LoVo (cell line): ENCODE measurements at regions not wholly inside any gene's neighbourhood (a gene's known extent, or its start where the extent isn't known, plus 50 kb on each side); places are given as distances from the start of the nearest gene placed in this dataset.
"Not testable (repeated sequence)": the region's sequence is repeated elsewhere in the genome, so short reads cannot be mapped to it uniquely, and the experiment has no call there.

Experiments
- DNase-seq: peaks from one replicate; pipeline ENCODE4 v3.0.0-alpha.2; 2016; ENCODE audit warnings: low spot score

- DNase-seq = no peak
Measured at GRCh38 chr5:85395526-85395925, 1010.8 kb upstream of the EDIL3 start.

GRCh38 chr5:85397451-85397850, 1012.8 kb upstream of the EDIL3 start:
- DNase-seq = no peak

- DNase-seq = no peak
Measured at GRCh38 chr5:85428426-85428934, 1043.8 kb upstream of the EDIL3 start.

GRCh38 chr5:85431726-85432125, 1047.0 kb upstream of the EDIL3 start:
- not testable (repeated sequence) for DNase-seq

GRCh38 chr5:85441156-85441555, 1056.5 kb upstream of the EDIL3 start:
- DNase-seq = no peak

GRCh38 chr5:85441853-85442252, 1057.2 kb upstream of the EDIL3 start:
- DNase-seq = no peak

GRCh38 chr5:85452322-85453025, 1067.8 kb upstream of the EDIL3 start:
- no peak for DNase-seq

GRCh38 chr5:85453026-85453349, 1068.3 kb upstream of the EDIL3 start:
- no peak for DNase-seq

- DNase-seq = no peak
Measured at GRCh38 chr5:85458319-85458718, 1073.6 kb upstream of the EDIL3 start.

- DNase-seq = no peak
Measured at GRCh38 chr5:85462957-85463356, 1078.3 kb upstream of the EDIL3 start.

GRCh38 chr5:85466423-85466822, 1081.7 kb upstream of the EDIL3 start:
- no peak for DNase-seq

- DNase-seq = no peak
Measured at GRCh38 chr5:85472749-85473148, 1088.1 kb upstream of the EDIL3 start.

- DNase-seq = not testable (repeated sequence)
Measured at GRCh38 chr5:85475151-85475550, 1090.5 kb upstream of the EDIL3 start.

GRCh38 chr5:85476617-85477016, 1091.9 kb upstream of the EDIL3 start:
- DNase-seq = no peak

- no peak for DNase-seq
Measured at GRCh38 chr5:85479849-85480248, 1095.2 kb upstream of the EDIL3 start.

- DNase-seq = no peak
Measured at GRCh38 chr5:85484982-85485574, 1100.4 kb upstream of the EDIL3 start.

- no peak for DNase-seq
Measured at GRCh38 chr5:85488295-85488694, 1103.6 kb upstream of the EDIL3 start.

- DNase-seq = no peak
Measured at GRCh38 chr5:85500869-85501268, 1116.2 kb upstream of the EDIL3 start.

- no peak for DNase-seq
Measured at GRCh38 chr5:85512896-85513295, 1104.8 kb upstream of the COX7C start.

- DNase-seq = no peak
Measured at GRCh38 chr5:85515588-85515987, 1102.2 kb upstream of the COX7C start.

- no peak for DNase-seq
Measured at GRCh38 chr5:85517386-85517785, 1100.4 kb upstream of the COX7C start.

- DNase-seq = no peak
Measured at GRCh38 chr5:85533341-85534047, 1084.2 kb upstream of the COX7C start.

- DNase-seq = no peak
Measured at GRCh38 chr5:85538362-85538761, 1079.4 kb upstream of the COX7C start.
